A673 (cell line): ENCODE measurements at regions not wholly inside any gene's neighbourhood (a gene's known extent, or its start where the extent isn't known, plus 50 kb on each side); places are given as distances from the start of the nearest gene placed in this dataset.

ENCODE experiments used
- CTCF ChIP-seq: fragments of 300-800, 200-600 bp; sonication (generic); conservative IDR thresholded peaks from 2 replicates; pipeline ENCODE4 v1.5.1; 2017; ENCODE audit warnings: low read depth, mild to moderate bottlenecking, antibody characterized with exemption, low read length, moderate library complexity, mixed read lengths
- EZH2 ChIP-seq: fragments of 200-600 bp; sonication (generic); IDR thresholded peaks from 2 replicates; pipeline ENCODE4 v1.6.1; 2017; ENCODE audit warnings: borderline replicate concordance, low read depth, mild to moderate bottlenecking, mixed read lengths, antibody characterized with exemption, low read length; ENCODE audit not compliant: poor library complexity, severe bottlenecking

- TF ChIP-seq CTCF = no peak
- no peak for TF ChIP-seq EZH2
Observed at GRCh38 chr11:8326337-8326736, 62.7 kb upstream of the LMO1 start.
